Mesothelial cell of epicardium (in vitro differentiated cells): ENCODE measurements at regions not wholly inside any gene's neighbourhood (a gene's known extent, or its start where the extent isn't known, plus 50 kb on each side); places are given as distances from the start of the nearest gene placed in this dataset.

Source experiments
- DNase-seq, 2 experiments: peaks; one replicate each; pipeline ENCODE4 v3.0.0; 2021; ENCODE audit warnings: low spot score in 2 of 2; ENCODE audit not compliant: unreplicated experiment in 2 of 2
- H3K27ac Mint-ChIP-seq: 2 replicates; pipeline ENCODE4 v1.8.0; 2021; ENCODE audit warnings: mixed read lengths
- H3K27me3 Mint-ChIP-seq: 2 replicates; pipeline ENCODE4 v1.8.0; 2021; ENCODE audit warnings: low read depth, mixed read lengths
- H3K36me3 Mint-ChIP-seq: 2 replicates; pipeline ENCODE4 v1.8.0; 2021; ENCODE audit warnings: mixed read lengths
- H3K4me1 Mint-ChIP-seq: 2 replicates; pipeline ENCODE4 v1.8.0; 2021; ENCODE audit warnings: mixed read lengths
- H3K4me3 Mint-ChIP-seq: 2 replicates; pipeline ENCODE4 v1.8.0; 2021; ENCODE audit warnings: mild to moderate bottlenecking, moderate library complexity, mixed read lengths
- H3K9me3 Mint-ChIP-seq: 2 replicates; pipeline ENCODE4 v1.8.0; 2021; ENCODE audit warnings: mixed read lengths
- TF ChIP-seq, protein P1 (sequence below): fragments of 200-600 bp; sonication (generic); IDR thresholded peaks from one replicate; pipeline ENCODE4 v1.5.0; 2021; ENCODE audit warnings: antibody characterized with exemption; ENCODE audit not compliant: unreplicated experiment

- Mint-ChIP-seq H3K4me3 (no peak overlapping the region), H3K36me3 (no peaks in the 10 kb centered on the region), H3K27ac (no peak overlapping the region), H3K27me3 (peaks cover 3% of the 10 kb centered on the region), H3K9me3 (peaks cover 9% of the 10 kb centered on the region), H3K4me1 (no peaks in the 10 kb centered on the region)
- DNase-seq, result no peak
- TF ChIP-seq, protein P1, sequence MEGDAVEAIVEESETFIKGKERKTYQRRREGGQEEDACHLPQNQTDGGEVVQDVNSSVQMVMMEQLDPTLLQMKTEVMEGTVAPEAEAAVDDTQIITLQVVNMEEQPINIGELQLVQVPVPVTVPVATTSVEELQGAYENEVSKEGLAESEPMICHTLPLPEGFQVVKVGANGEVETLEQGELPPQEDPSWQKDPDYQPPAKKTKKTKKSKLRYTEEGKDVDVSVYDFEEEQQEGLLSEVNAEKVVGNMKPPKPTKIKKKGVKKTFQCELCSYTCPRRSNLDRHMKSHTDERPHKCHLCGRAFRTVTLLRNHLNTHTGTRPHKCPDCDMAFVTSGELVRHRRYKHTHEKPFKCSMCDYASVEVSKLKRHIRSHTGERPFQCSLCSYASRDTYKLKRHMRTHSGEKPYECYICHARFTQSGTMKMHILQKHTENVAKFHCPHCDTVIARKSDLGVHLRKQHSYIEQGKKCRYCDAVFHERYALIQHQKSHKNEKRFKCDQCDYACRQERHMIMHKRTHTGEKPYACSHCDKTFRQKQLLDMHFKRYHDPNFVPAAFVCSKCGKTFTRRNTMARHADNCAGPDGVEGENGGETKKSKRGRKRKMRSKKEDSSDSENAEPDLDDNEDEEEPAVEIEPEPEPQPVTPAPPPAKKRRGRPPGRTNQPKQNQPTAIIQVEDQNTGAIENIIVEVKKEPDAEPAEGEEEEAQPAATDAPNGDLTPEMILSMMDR, result no peak
Measured at GRCh38 chr10:1851762-1852161, 114.4 kb upstream of the ADARB2 start.

DNA sequence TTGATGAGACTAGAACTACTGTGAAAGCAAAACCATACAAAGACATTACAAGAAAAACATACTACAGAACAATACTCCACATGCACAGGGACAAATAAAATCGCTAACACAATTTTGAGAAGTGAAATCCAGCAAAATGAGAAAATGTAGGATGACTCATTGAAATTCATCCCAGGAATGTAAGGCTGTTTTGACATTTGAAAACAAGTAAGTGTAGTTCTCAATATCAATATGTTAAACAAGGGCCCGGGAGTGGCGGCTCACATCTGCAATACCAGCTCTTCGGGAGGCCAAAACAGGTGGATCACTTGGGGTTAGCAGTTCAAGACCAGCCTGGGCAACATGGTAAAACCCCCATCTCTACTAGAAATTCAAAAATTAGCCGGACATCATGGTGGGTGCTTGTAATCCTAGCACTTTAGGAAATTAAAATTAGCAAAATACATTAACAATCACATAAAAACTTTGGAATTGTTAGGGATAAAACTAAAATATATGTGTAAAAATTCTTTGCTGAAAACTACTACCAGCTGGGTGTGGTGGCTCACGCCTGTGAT is 113.7 kb upstream of the ADARB2 start:
- TF ChIP-seq, protein P1, result no peak
- H3K4me3 Mint-ChIP-seq, result no peak overlapping the region
- no peaks in the 10 kb centered on the region for H3K4me1 Mint-ChIP-seq
- DNase-seq, result no peak
- H3K27me3 Mint-ChIP-seq, result peaks cover 5% of the 10 kb centered on the region
- H3K27ac Mint-ChIP-seq, result no peak overlapping the region
- H3K9me3 Mint-ChIP-seq, result peaks cover 9% of the 10 kb centered on the region
- H3K36me3 Mint-ChIP-seq, result no peaks in the 10 kb centered on the region

DNA sequence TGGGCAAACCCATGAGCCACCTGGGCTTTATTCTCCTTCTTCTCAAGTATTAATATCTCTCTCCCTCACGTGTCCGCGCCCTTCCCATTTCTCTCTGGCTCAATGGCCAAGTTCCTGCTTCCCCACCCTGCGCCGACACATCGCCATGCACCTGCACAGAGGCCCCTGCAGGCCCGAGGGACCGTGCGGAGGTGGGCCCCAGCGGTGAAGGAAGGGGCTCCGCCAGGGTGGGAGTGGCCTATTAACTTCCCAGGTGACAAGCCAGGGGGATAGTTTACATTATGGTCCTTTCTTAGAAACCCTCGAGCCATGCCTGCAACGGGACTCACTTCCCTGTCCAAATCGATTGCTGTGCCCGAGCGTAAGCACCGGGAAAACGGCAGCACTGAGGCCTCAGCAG is 110.0 kb upstream of the ADARB2 start:
- Mint-ChIP-seq H3K27me3 (peaks cover 14% of the 10 kb centered on the region), H3K27ac (no peak overlapping the region), H3K9me3 (peaks cover 9% of the 10 kb centered on the region), H3K36me3 (no peaks in the 10 kb centered on the region), H3K4me1 (no peaks in the 10 kb centered on the region), H3K4me3 (no peak overlapping the region)
- TF ChIP-seq, protein P1, result no peak
- no peak for DNase-seq

- TF ChIP-seq, protein P1, result no peak
- H3K4me1 Mint-ChIP-seq, result no peaks in the 10 kb centered on the region
- H3K27me3 Mint-ChIP-seq, result peaks cover 14% of the 10 kb centered on the region
Measured at GRCh38 chr10:1846032-1846431, 108.7 kb upstream of the ADARB2 start.

DNA sequence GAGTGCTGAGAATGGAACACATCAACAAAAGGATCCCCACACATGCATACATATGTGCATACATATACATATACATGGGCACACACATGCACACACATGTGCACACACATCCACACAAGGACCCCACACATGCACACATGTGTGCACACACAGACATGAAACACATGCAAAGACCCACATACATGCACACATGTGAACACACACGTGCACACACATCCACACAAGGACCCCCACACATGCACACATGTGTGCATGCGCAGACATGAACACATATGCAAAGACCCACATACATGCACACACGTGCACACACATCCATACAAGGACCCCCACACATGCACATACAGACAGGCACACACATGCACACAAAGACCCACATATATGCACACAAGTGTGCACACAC is 104.4 kb upstream of the ADARB2 start:
- H3K27ac Mint-ChIP-seq, result no peak overlapping the region

More at GRCh38 chr10:1846032-1846431, 108.7 kb upstream of the ADARB2 start:
- H3K9me3 Mint-ChIP-seq, result peaks cover 9% of the 10 kb centered on the region
- no peak overlapping the region for H3K27ac Mint-ChIP-seq
- no peak for DNase-seq
- no peak overlapping the region for H3K4me3 Mint-ChIP-seq
- H3K36me3 Mint-ChIP-seq, result no peaks in the 10 kb centered on the region

More for the DNA sequence above, 104.4 kb upstream of the ADARB2 start:
- TF ChIP-seq, protein P1, result no peak
- Mint-ChIP-seq H3K4me3 (no peak overlapping the region), H3K4me1 (no peaks in the 10 kb centered on the region), H3K9me3 (no peaks in the 10 kb centered on the region), H3K27me3 (peaks cover 18% of the 10 kb centered on the region), H3K36me3 (no peaks in the 10 kb centered on the region)
- DNase-seq, result no peak
